DMS 273 (cell line): ENCODE measurements at regions not wholly inside any gene's neighbourhood (a gene's known extent, or its start where the extent isn't known, plus 50 kb on each side); places are given as distances from the start of the nearest gene placed in this dataset.
A peak's percentile ranks its signal among the peaks of the same experiment; 100 is the strongest.

ENCODE experiments used
- DNase-seq: peaks from one replicate; lab custom pipeline; 2025; ENCODE audit not compliant: unreplicated experiment; lab: John Stamatoyannopoulos, UW

DNA sequence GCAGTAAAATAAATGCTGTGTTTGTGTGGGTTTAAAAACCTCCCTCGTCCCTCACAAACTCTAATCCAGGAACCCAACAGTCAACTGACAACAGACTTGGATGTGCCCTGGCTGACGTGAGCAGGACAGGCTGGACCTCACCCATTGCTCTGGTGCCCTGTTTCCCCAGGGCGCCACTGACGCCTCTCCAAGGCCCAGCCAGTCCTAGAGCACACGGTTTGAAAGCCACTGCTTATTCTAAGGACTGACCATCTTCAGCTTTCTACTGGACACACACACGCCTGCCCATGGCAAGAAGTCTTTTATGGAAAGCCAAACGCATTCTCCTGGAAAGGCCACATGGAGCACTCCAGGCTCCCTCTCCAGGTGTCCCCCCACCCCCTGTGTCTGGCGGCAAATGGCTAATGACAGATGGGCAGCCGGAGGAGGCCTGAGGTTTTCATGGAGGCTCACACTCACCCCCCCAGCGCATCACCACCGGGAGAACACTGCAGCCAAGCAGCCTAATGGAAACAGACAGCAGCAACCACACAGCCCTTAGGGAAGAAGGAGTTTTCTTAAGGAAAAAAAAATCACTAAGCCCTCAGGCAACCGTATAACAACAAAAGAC, 319.2 kb downstream of the SOX9 start:
- peak; percentile 90 for DNase-seq

DNA sequence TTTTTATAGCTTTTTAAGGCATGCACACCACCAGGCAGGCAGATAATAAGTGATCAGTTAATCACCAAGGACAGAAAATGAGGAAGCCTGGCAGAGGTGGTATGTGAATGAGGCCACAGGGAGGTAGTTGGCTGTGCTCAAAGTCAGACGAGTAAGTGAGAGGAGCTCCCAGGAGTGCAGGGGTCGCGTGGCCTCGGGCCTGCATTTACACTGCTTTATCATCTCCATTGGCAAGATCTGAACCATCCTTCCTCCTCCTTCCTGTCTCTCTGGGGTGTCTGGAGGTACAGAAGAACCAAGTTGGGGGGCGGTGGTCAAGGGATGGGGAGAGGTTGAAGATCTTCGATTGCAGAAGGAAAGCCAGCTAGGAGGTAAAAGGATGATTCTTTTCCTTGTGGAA, 320.1 kb downstream of the SOX9 start:
- no peak for DNase-seq

DNA sequence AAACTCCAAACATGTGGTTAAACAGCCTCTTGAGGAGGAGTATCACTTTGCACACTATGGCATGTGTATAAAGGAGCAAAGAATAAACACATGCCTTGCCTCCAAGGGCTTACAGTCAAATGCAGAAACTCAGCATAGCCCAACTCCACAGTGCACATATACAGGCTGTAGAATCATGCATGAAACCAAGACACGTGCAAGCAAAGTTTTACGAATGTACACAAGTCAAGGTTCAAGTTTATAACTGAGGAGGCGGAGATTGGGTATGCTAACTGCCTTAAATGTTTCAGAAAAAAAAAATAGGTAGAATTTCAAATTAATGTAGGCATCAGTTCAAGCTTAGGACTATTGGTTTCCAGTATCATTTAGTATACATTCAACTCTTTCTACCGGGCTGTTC, 321.1 kb downstream of the SOX9 start:
- DNase-seq: no peak

DNA sequence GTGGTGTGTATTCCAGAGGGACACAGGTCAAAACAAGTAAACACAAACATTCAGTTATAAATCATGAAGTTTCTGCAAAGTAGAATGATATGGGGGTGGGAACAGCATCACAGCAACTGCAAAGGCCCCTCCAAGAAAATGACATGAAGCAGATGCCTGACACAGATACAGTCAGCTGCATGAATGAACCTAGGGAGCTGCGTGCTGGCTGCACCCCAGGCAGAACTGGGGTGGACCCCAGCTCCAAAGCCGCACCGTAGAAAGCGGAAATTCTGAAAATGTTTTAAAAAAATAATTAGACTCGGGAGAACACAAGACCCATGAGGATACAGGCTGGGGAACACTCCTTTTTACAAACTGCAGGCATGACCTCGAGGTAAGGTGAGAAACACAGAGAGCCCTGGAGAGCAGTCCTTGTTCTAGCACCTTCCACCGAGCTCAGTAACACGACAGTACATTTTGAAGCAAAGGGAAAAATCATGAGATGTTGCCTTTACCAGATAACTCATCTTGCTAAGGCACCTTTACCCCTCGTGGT, 323.8 kb downstream of the SOX9 start:
- DNase-seq: no peak

DNA sequence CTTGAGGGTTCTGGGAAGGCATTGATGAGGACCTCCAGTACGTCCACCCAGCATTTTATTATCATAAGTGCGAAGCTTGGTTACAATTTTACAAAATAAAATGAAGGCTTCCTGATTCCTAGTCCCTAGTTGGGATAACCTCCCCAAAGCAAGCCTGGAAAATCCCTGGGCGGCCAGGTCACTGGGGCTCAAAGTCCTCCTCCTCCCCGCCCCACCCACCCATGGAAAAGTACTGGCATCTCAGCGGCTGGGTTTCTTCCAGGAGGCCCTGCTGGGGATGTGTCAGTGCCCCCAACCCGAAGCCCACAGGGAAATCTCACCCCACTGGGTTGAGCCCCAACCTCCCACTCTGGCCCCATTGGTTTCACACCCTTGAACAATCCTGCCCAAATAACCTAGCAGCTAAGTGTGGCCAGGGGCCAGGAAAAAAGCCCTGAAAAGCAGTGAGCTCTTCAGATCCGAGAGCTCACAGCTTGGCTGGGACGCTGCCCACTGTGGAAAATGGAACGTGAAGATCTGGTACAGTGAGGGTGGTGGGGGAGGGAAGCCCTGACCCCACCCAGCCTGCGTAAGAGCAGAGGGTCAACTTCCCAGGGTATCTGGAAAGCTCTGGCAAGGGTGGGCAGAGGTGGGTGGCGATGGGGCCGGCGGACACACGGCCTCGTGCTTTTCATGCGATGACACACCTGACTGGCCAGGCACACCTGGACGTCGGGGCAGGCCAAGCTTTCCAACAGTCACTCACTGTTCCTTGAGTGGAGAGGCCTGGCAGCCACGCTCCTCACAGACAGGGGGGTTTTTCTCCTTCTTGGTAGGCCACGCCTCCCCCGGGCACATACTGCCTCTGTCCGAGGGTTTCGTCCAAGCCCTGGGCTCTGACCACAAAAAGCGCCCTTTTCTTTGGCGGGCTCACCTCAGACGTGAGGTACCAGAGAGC, 324.5 kb downstream of the SOX9 start:
- DNase-seq: no peak

DNA sequence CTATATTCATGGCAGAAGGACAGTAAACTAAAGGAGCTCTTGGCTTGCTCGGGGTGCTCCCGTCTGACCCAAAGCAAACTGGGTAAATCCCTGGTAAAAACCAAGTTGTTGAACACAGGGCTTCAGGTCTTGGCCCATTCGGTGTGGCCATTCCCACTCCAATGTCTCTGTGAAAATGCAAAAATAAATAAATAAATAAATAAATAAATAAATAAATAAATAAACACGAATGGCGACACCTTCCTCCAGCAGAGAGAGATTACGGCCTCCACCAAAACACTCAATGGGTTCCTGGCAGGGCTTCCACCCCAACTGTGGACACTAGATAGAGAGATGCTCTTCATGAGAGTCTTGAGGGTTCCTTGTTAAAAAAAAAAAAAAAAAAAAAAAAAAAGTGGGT, 325.3 kb downstream of the SOX9 start:
- no peak for DNase-seq

DNA sequence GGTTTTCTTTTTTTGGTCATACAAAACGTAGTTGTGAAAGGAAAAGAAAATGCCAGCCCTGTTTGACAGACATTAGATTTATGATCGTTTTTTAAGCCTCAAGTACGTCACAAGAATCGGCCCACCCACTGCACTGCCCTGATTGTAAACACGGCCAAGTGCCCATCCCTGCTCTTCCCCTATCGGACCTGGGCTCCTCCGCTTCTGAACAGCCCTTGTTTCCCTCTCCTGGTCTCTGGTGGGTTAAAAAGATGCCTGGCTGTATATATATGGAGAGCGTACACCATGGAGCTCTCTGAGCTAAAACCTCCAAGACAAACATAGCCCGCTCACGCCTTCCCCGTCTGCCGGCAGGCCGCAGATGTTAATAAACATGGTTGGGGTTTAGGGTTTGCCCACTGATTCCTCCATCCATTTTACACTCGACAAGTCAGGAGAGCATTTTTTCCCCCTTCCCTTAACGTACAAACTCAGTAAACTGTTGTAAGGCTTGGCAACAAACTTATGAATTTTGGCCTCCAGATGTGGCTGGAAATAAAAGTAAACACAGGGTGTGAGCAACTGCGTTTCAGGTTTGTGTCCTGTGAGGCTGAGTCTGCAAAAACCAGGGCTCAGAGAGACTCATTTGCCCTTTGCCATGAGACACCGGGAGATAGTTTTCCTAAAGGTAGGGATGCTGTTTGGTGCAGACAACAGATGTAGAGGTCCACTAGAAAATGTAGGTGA, 325.9 kb downstream of the SOX9 start:
- DNase-seq: no peak

DNA sequence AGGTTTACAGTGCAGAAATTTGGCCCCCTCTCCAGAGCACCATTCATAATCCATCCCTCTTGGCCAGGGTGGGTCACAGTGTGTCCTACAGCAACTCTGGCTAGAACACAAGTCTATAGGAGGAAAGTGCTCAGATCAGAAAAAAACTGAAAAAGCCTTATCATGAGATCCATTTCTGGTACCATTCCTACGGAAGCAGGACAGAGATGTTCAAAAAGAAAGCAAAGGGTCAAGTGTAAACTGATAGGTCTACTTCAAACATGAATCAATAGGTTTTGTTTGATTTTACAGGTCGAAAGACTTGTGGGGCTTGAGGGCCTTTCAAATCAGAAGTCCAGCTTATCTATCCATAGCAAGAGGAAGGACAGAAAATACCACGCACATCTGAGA, 326.4 kb downstream of the SOX9 start:
- DNase-seq: no peak

DNA sequence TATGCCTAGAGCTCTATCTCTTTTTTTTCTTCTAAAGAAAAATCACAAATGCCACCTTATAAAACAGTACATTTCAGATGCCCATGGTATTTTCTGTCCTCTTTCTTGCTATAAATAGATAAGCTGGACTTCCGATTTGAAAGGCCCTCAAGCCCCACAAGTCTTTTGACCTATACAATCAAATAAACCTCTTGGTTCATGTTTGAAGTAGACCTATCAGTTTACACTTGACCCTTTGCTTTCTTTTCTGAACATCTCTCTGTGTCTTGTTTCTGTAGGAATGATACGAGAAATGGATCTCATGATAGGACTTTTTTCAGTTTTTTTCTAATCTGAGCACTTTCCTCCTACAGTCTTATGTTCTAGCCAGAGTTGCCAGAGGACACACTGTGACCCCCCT, 327.2 kb downstream of the SOX9 start:
- DNase-seq: no peak

DNA sequence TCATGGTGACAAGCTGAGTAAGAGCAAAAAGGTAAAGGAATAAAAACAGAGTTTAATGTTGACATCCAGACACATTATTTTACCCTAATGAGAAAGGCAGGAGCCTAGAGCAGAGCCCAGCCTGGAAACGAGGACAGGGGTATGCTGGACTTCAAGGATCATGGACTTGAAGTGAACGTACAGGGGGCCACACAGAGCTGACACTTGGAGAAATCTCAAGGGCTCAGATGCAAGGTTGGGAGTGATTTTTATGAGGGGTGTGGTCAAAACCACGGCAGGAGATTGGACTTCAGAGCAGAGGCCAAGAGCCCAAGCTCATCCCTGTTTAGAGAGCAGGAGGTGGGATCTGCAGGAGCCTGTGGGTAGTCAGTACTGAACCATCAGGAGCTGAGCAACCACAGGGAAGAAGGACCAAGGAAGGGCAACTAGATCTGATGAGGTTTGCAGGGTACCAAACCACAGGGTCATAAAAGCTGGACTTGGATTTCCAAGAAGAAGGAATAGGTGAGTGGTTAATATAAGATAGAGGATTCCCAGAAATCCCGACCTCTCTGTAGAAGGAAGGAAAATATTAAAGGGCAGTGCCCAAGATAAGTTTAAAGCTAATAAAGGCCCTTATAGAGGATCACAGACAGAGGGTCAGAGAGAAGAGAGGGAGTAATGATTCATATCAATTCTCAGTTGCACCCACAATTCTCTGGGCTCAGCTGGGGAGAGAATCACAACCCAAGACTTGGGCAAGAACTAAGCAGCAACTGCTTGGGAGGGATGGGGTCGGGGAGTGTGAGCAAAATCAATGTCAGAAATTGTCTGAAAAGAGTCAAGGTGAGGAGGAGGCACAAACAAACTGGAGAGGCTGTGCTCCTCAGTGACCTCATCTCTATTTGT, 331.7 kb downstream of the SOX9 start:
- no peak for DNase-seq

DNA sequence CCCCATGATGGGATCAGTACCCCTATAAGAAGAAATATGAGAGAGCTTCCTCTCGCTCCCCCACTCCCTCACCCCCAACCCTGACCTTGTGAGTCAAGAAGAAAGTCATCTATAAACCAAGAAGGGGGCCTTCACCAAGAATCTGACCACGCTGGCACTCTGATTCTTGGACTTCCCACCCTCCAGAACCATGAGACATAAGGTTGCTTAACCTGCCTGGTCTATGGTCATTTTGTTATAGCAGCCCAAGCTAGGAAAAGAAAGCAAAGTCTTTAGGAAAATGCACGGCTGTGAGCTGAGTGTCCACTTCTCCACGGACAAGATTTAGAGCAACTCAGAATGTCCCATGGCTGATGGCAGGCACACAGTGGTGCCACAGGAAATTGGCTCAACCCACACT, 333.5 kb downstream of the SOX9 start:
- no peak for DNase-seq

DNA sequence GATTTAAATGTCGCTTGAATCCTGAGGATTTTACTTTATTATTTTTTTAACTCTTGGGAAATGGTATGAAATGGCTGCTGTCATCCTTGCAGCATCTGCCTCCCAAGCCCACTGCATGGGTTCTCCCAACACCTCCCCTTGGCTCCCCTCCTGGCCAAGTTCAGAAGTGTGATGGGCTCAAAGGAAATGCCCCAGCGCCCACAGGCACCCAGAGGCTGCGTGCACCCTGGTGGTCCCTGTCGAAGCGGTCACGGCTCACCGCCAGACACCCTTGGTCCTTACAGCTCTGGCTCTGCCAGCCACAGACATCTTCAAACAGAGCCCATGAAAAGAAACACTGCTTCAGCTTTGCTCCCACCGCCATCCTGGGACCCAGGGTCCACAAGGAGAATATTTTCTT, 334.7 kb downstream of the SOX9 start:
- peak; percentile 17 for DNase-seq

DNA sequence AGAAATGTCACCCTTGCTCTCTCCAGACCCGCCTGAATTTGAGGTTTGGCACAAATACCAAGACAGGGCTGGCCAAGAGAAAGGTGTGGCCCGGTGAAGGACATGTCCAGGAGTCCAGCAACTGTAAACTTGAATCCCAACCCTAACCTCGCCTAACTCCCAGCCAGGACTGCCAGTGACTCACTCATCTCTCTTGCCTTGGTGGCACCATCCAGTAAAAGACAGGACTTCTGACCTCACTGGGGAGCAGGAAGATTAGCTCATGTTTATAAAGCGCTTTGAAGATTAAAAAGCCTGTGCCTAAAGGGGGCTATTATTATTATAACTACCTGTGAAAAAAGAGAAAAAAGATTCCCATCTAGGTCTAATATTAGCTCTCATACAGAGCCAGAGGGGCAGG, 335.3 kb downstream of the SOX9 start:
- DNase-seq: no peak

DNA sequence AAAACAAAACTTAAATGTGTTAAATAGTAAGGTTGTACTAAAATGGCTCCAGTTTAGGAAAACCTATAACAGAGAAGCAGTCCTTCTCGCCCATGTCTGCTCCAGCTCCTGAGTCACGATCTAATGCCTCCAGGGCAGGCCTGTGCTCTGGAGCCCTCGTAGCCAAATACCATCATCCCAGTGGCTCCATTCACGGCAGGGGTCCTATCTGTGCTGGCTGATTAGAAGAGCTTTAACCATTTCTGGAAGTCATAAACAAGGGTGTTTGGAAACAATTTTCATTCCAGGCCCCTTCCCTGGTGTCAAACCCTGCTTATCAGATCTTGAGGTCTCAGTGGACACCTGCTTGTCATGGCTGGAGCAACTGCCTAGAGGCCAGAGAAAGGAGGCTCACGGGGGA, 336.9 kb downstream of the SOX9 start:
- no peak for DNase-seq

DNA sequence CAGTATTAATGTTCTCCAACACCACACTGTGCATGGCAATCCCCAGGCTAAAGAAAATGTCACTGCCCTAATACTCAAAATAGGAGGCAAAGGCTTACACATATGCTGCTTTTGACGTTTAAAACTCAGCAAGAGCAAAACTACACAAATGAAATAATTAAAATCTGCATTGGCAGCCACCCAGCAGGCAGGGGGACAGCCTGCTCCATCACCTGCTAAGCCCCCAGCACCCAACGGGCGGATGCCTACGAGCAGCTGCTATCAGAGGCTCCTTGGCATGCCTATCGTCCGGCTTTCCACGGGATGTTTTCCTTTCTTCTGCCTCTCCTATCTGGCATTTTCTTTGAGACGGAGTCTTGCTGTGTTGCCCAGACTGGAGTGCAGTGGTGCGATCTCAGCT, 337.5 kb downstream of the SOX9 start:
- peak; percentile 14 for DNase-seq

DNA sequence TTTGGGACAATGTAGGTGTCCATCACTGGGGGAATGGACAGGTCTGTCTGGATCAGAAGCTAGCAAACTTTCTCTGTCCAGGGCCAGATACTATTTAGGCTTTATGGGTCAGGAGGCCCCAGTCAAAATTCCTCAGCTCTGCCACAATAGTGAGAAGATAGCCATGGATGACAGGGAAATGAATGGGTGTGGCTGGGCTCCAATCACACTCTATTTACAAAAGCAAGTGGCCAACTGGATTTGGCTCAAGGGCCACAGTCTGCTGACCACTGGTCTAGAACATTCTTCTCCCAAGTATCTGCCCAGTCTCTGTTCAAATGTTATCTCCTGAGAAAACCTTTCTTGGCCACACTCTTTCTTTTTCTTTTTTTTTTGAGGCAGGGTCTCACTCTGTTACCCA, 339.9 kb downstream of the SOX9 start:
- DNase-seq: no peak

DNA sequence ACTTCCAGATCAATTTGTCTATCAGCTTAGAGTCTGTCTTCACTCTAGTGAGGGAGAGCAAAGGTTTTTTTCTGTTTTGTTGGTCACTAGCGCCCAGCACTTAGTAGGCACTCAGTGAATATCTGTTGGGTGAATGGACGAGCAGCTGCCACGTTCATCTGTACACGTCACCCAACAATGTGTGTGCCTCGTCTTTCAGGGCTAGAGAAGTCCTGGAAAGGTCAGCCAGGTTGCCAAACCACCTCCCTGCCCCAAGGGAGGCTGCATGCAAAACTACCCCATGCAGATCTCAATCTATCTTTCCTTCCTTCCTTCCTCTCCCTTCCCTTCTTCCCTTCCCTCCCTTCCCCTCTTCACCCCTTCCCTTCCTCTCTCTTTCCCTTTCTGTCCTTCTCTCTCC, 340.9 kb downstream of the SOX9 start:
- no peak for DNase-seq

DNA sequence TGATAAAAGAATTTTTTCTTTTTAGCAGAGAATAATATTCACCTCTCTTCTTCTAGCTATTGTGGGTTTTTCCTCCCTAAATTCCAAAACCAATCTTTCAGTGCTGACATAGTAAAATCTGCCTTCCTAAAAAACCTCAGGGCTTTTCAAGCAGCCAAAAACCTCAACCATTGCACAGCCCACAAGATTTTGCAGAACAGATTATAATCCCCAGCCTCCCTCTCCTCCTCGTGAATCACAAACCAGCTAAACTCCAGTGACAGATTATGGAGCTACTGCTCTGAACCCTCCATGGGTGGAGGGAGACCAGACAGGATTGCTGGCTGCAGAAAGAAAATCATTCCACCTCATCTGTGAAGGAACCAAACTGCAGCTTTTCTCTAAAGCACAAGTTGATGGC, 341.6 kb downstream of the SOX9 start:
- no peak for DNase-seq

DNA sequence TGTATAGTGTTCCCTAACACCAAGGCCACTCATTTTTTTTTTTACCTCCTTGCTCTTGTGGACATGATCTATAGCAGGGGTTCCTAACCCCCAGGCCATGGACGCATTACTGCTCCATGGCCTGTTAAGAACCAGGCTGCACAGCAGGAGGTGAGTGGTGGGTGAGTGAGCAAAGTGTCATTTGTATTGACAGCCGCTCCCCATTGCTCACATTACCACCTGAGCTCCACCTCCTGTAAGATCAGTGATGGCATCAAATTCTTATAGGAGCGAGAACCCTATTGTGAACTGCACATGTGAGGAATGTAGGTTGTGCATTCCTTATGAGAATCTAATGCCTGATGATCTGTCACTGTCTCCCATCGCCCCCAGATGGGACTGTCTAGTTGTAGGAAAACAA, 342.0 kb downstream of the SOX9 start:
- no peak for DNase-seq

DNA sequence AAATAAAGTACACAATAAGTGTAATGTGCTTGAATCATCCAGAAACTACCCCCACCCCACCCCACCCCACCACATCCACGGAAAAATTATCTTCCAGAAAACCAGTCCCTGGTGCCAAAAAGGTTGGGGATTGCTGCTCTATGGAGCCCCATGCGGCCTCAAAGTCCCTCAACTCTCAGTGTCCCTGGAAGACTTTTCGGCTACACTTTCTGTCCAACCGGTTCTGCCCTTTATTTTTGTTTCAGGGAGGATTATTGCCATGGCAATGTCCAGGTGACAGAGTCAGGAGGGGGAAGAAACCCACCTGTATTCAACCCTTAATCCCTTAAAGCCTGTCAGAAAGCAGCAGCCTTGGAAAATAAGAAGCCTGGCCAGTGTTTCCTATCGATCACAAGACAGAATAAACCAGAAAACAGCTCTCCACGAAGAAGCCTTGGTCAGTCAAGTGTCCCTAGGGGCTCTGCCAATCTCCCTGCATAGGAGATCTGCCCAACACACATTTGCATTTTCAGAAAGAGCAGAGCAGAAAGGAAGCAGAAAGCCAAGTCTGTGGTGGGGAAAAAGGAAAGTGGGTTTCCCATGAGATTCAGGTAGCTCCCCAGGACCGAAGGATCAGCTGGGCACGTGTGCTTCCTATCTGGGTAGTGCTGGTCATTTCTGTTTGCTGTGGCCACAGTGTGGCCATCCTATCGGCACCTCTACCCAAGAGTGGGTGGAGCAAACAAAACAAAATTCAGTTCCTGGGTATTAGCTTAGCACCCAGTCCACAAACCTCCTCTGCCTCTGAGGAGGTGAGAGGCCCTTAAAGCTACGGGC, 342.7 kb downstream of the SOX9 start:
- DNase-seq: no peak
